DND-41 (cell line): ENCODE measurements at regions not wholly inside any gene's neighbourhood (a gene's known extent, or its start where the extent isn't known, plus 50 kb on each side); places are given as distances from the start of the nearest gene placed in this dataset.
"Not testable (repeated sequence)": the region's sequence is repeated elsewhere in the genome, so short reads cannot be mapped to it uniquely, and the experiment has no call there.

Experiments used
- ATAC-seq: fragments of 200-7000 bp; cut with Tn5 transposase; 3 replicates; pipeline ENCODE4 v1.9.1; 2021; ENCODE audit warnings: low read depth; ENCODE audit not compliant: insufficient read depth
- DNase-seq: peaks from one replicate; pipeline ENCODE4 v3.0.0-alpha.2; 2020
- H2AFZ ChIP-seq: 2 replicates; pipeline ENCODE4 v1.6.0; 2012; ENCODE audit warnings: low read depth, low read length
- H3K27ac ChIP-seq: 2 replicates; pipeline ENCODE4 v1.5.1; 2012; ENCODE audit warnings: low read length, inconsistent platforms
- H3K27me3 ChIP-seq: fragments of 200-600 bp; sonication (generic); 2 replicates; pipeline ENCODE4 v1.6.0; 2012; ENCODE audit warnings: low read length, mild to moderate bottlenecking, inconsistent platforms; ENCODE audit not compliant: insufficient read depth, poor library complexity
- H3K36me3 ChIP-seq: 2 replicates; pipeline ENCODE4 v1.5.1; 2012; ENCODE audit warnings: low read length, inconsistent platforms; ENCODE audit not compliant: insufficient read depth
- H3K4me1 ChIP-seq: 2 replicates; pipeline ENCODE4 v1.5.1; 2012; ENCODE audit warnings: mild to moderate bottlenecking, low read length; ENCODE audit not compliant: insufficient read depth
- H3K4me2 ChIP-seq: 2 replicates; pipeline ENCODE4 v1.6.0; 2012; ENCODE audit warnings: mild to moderate bottlenecking, moderate library complexity, low read length, inconsistent platforms; ENCODE audit not compliant: insufficient read depth
- H3K4me3 ChIP-seq, 2 experiments: fragments of 200-600 bp in 1 of 2; shearing (Covaris generic) in 1 of 2; 2 replicates each; pipeline ENCODE4 v1.5.1; 2012 to 2016; ENCODE audit warnings: inconsistent platforms in 2 of 2, low read length in 2 of 2, mild to moderate bottlenecking in 2 of 2, low read depth in 1 of 2, moderate library complexity in 1 of 2
- H3K79me2 ChIP-seq: 2 replicates; pipeline ENCODE4 v1.6.0; 2012; ENCODE audit warnings: low read length, inconsistent platforms; ENCODE audit not compliant: insufficient read depth
- H3K9ac ChIP-seq: 2 replicates; pipeline ENCODE4 v1.6.0; 2012; ENCODE audit warnings: low read depth, mild to moderate bottlenecking, inconsistent platforms, low read length, moderate library complexity
- H3K9me3 ChIP-seq: 2 replicates; pipeline ENCODE4 v1.5.1; 2012; ENCODE audit warnings: low read length, moderate library complexity, mild to moderate bottlenecking, inconsistent platforms; ENCODE audit not compliant: insufficient read depth, severe bottlenecking
- H4K20me1 ChIP-seq: 2 replicates; pipeline ENCODE4 v1.6.0; 2012; ENCODE audit warnings: low read length; ENCODE audit not compliant: insufficient read depth
- CTCF ChIP-seq: IDR thresholded peaks from 2 replicates; pipeline ENCODE4 v1.5.1; 2012; ENCODE audit warnings: borderline replicate concordance, low read length, moderate library complexity, mild to moderate bottlenecking; ENCODE audit not compliant: poor library complexity, severe bottlenecking; ENCODE audit errors: extremely low read depth
- EZH2 ChIP-seq: IDR thresholded peaks from 3 replicates; pipeline ENCODE4 v1.6.1; 2012; ENCODE audit warnings: borderline replicate concordance, low read depth, mild to moderate bottlenecking, moderate library complexity, low read length, inconsistent platforms; ENCODE audit not compliant: severe bottlenecking

GRCh38 chr7:145105561-145105960 is 269.7 kb upstream of the TPK1 start:
- 0 out of 3 replicates have a peak, but pooled peaks have one; percentile 49 for ATAC-seq
- H3K36me3 ChIP-seq: no peaks in the 10 kb centered on the region
- H4K20me1 ChIP-seq: no peaks in the 10 kb centered on the region
- no peak overlapping the region for H3K4me3 ChIP-seq
- H3K9ac ChIP-seq: no peak overlapping the region
- no peak overlapping the region for H3K27ac ChIP-seq
- H3K27me3 ChIP-seq: no peaks in the 10 kb centered on the region
- no peak for TF ChIP-seq CTCF
- TF ChIP-seq EZH2: no peak
- H3K4me2 ChIP-seq: no peak overlapping the region
- peaks cover 23% of the 10 kb centered on the region for H3K4me1 ChIP-seq
- H3K79me2 ChIP-seq: no peaks in the 10 kb centered on the region
- DNase-seq: no peak
- no peaks in the 10 kb centered on the region for H3K9me3 ChIP-seq
- H2AFZ ChIP-seq: no peak overlapping the region

- Histone ChIP-seq H3K4me2 (no peak overlapping the region), H3K27ac (no peak overlapping the region), H3K4me3 (no peak overlapping the region), H3K79me2 (no peaks in the 10 kb centered on the region), H4K20me1 (no peaks in the 10 kb centered on the region), H3K36me3 (no peaks in the 10 kb centered on the region), H3K9me3 (no peaks in the 10 kb centered on the region), H3K9ac (no peak overlapping the region), H3K27me3 (no peaks in the 10 kb centered on the region), H2AFZ (no peak overlapping the region), H3K4me1 (peaks cover 23% of the 10 kb centered on the region)
- DNase-seq (no peak), ATAC-seq (no peak)
- TF ChIP-seq CTCF (no peak), EZH2 (no peak)
Observed at GRCh38 chr7:145104400-145104799, 268.5 kb upstream of the TPK1 start.

- not testable (repeated sequence) for ATAC-seq
Observed at GRCh38 chr7:145102199-145102598, 266.3 kb upstream of the TPK1 start.

GRCh38 chr7:145092766-145093165 is 256.9 kb upstream of the TPK1 start:
- DNase-seq (no peak), ATAC-seq (no peak)
- no peak overlapping the region for H3K27ac ChIP-seq
- H3K27me3 ChIP-seq: no peaks in the 10 kb centered on the region
- H3K79me2 ChIP-seq: no peaks in the 10 kb centered on the region
- no peak overlapping the region for H3K9ac ChIP-seq
- no peak overlapping the region for H3K4me2 ChIP-seq
- no peak overlapping the region for H2AFZ ChIP-seq
- no peaks in the 10 kb centered on the region for H3K4me1 ChIP-seq
- TF ChIP-seq EZH2: no peak
- TF ChIP-seq CTCF: no peak
- no peaks in the 10 kb centered on the region for H4K20me1 ChIP-seq
- H3K9me3 ChIP-seq: no peaks in the 10 kb centered on the region
- H3K4me3 ChIP-seq: no peak overlapping the region
- H3K36me3 ChIP-seq: no peaks in the 10 kb centered on the region

More at GRCh38 chr7:145102199-145102598, 266.3 kb upstream of the TPK1 start:
- H4K20me1 ChIP-seq, H2AFZ ChIP-seq, H3K27ac ChIP-seq, H3K4me2 ChIP-seq, H3K36me3 ChIP-seq, DNase-seq, H3K9me3 ChIP-seq, H3K4me3 ChIP-seq, H3K27me3 ChIP-seq, H3K79me2 ChIP-seq, H3K9ac ChIP-seq: not testable (repeated sequence)
- peaks cover 21% of the 10 kb centered on the region for H3K4me1 ChIP-seq
